PC-9 (cell line): ENCODE measurements at regions not wholly inside any gene's neighbourhood (a gene's known extent, or its start where the extent isn't known, plus 50 kb on each side); places are given as distances from the start of the nearest gene placed in this dataset.
A peak's percentile ranks its signal among the peaks of the same experiment; 100 is the strongest.

ENCODE experiments used
- BruUV-seq: library from RNA; stranded (reverse); fragments of 400-500 nt; replicated peaks from 2 replicates; lab custom pipeline; 2021; lab: Mats Ljungman, UMichigan
- CTCF ChIA-PET: fragments of 300-600 bp; sonication (Branson Sonifier 250); formaldehyde crosslinking; loops from one replicate; lab custom pipeline; 2022; ENCODE audit warnings: antibody characterized with exemption; lab: Charles Lee
- POLR2A ChIA-PET: fragments of 300-600 bp; sonication (Branson Sonifier 250); formaldehyde crosslinking; loops from one replicate; lab custom pipeline; 2022; ENCODE audit warnings: antibody characterized with exemption; ENCODE audit not compliant: unreplicated experiment; lab: Charles Lee
- DNase-seq, 2 experiments: peaks; one replicate each; pipeline versions ENCODE4 v3.0.0 to v3.0.0-alpha.2; 2015 to 2022; ENCODE audit warnings: mixed read lengths in 1 of 2
- H2AFZ ChIP-seq: fragments of 200-600 bp; sonication (generic); 2 replicates; pipeline ENCODE4 v1.8.1; 2017; ENCODE audit warnings: antibody characterized with exemption
- H3F3A ChIP-seq: fragments of 200-600 bp; sonication (generic); 2 replicates; pipeline ENCODE4 v1.8.1; 2017; ENCODE audit warnings: antibody characterized with exemption, mild to moderate bottlenecking, low read depth; ENCODE audit not compliant: insufficient read depth
- H3K27ac ChIP-seq: fragments of 200-600 bp; sonication (generic); 2 replicates; pipeline ENCODE4 v1.6.1; 2016; ENCODE audit warnings: mixed run types
- H3K27me3 ChIP-seq: fragments of 200-600 bp; sonication (generic); 2 replicates; pipeline ENCODE4 v1.6.1; 2016; ENCODE audit warnings: low read depth, mixed run types; ENCODE audit not compliant: insufficient read depth
- H3K36me3 ChIP-seq: fragments of 200-600 bp; sonication (generic); 2 replicates; pipeline ENCODE4 v1.6.1; 2016; ENCODE audit warnings: low read depth, mixed run types
- H3K4me1 ChIP-seq: fragments of 200-600 bp; sonication (generic); replicated peaks from 2 replicates; pipeline ENCODE4 v1.6.1; 2016; ENCODE audit warnings: mixed run types; ENCODE audit not compliant: insufficient read depth
- H3K4me2 ChIP-seq: fragments of 200-600 bp; sonication (generic); 2 replicates; pipeline ENCODE4 v1.6.1; 2017; ENCODE audit warnings: mixed run types
- H3K4me3 ChIP-seq: fragments of 200-600 bp; sonication (generic); 2 replicates; pipeline ENCODE4 v1.6.1; 2016; ENCODE audit warnings: mixed run types
- H3K79me2 ChIP-seq: fragments of 200-600 bp; sonication (generic); 2 replicates; pipeline ENCODE4 v1.6.1; 2017; ENCODE audit warnings: low read depth, mixed run types
- H3K9me2 ChIP-seq: fragments of 200-600 bp; sonication (generic); 2 replicates; pipeline ENCODE4 v1.8.1; 2017; ENCODE audit warnings: mild to moderate bottlenecking; ENCODE audit not compliant: insufficient read depth
- H3K9me3 ChIP-seq: fragments of 200-600 bp; sonication (generic); 2 replicates; pipeline ENCODE4 v1.8.1; 2016; ENCODE audit warnings: low read depth; ENCODE audit not compliant: insufficient read depth
- H4K20me1 ChIP-seq: fragments of 200-600 bp; sonication (generic); 2 replicates; pipeline ENCODE4 v1.8.1; 2017; ENCODE audit not compliant: insufficient read depth
- CTCF ChIP-seq: fragments of 200-600 bp; sonication (generic); conservative IDR thresholded peaks from 2 replicates; pipeline ENCODE4 v1.6.1; 2017; ENCODE audit warnings: mixed run types, antibody characterized with exemption, mild to moderate bottlenecking, moderate library complexity
- EZH2 ChIP-seq: fragments of 200-600 bp; sonication (generic); IDR thresholded peaks from 2 replicates; pipeline ENCODE4 v1.8.0; 2017; ENCODE audit warnings: antibody characterized with exemption, low read depth
- intact Hi-C: fragments of 100-400 bp; cut with micrococcal nuclease; formaldehyde crosslinking; loops from one replicate; pipeline ENCODE4 v1.10.0; 2022; ENCODE audit not compliant: unreplicated experiment

GRCh38 chr13:73169971-73170370 lies 111.2 kb downstream of the KLF5 start:
- Histone ChIP-seq H3K4me3 (no peak overlapping the region), H3K4me2 (no peak overlapping the region), H3K79me2 (no peaks in the 10 kb centered on the region), H3F3A (peaks cover 42% of the 10 kb centered on the region), H3K9me3 (no peaks in the 10 kb centered on the region), H3K36me3 (no peaks in the 10 kb centered on the region), H3K27ac (no peak overlapping the region), H3K27me3 (no peaks in the 10 kb centered on the region), H2AFZ (no peak overlapping the region), H3K4me1 (peaks cover 71% of the 10 kb centered on the region), H3K9me2 (no peaks in the 10 kb centered on the region), H4K20me1 (no peaks in the 10 kb centered on the region)
- no TSS peak for BruUV-seq
- CTCF ChIA-PET, result no interaction called here
- no peak for DNase-seq
- POLR2A ChIA-PET, result no interaction called here
- intact Hi-C loops, result loop anchor here (2.0 kb wide), 1 partner anchor 73 kb away; no protein-coding TSS in a partner anchor
- TF ChIP-seq CTCF, result no peak
- TF ChIP-seq EZH2, result no peak

GRCh38 chr13:73168953-73169401 lies 110.2 kb downstream of the KLF5 start:
- Histone ChIP-seq H3F3A (peaks cover 42% of the 10 kb centered on the region), H3K9me2 (no peaks in the 10 kb centered on the region), H2AFZ (no peak overlapping the region), H3K4me3 (no peak overlapping the region), H3K4me1 (peaks cover 65% of the 10 kb centered on the region), H3K79me2 (no peaks in the 10 kb centered on the region), H3K27me3 (no peaks in the 10 kb centered on the region), H3K9me3 (no peaks in the 10 kb centered on the region), H3K27ac (no peak overlapping the region), H3K36me3 (no peaks in the 10 kb centered on the region), H4K20me1 (no peaks in the 10 kb centered on the region), H3K4me2 (no peak overlapping the region)
- no TSS peak for BruUV-seq
- intact Hi-C loops, result loop anchor here (2.0 kb wide), 1 partner anchor 72 kb away; no protein-coding TSS in a partner anchor
- POLR2A ChIA-PET, result no interaction called here
- DNase-seq, result peak in 1 of 2 experiments; percentile 44
- TF ChIP-seq CTCF (no peak), EZH2 (no peak)
- CTCF ChIA-PET, result no interaction called here

GRCh38 chr13:73168226-73168952 lies 109.6 kb downstream of the KLF5 start:
- BruUV-seq, result no TSS peak

More at GRCh38 chr13:73168226-73168952, 109.6 kb downstream of the KLF5 start:
- Histone ChIP-seq H3K4me3 (no peak overlapping the region), H3K79me2 (no peaks in the 10 kb centered on the region), H3F3A (peaks cover 42% of the 10 kb centered on the region), H2AFZ (no peak overlapping the region), H3K4me1 (peaks cover 65% of the 10 kb centered on the region), H3K27ac (0 out of 2 replicates have a peak overlapping the region, but pooled peaks have one; percentile 70), H3K9me3 (no peaks in the 10 kb centered on the region), H3K27me3 (no peaks in the 10 kb centered on the region), H4K20me1 (no peaks in the 10 kb centered on the region), H3K36me3 (no peaks in the 10 kb centered on the region), H3K9me2 (no peaks in the 10 kb centered on the region), H3K4me2 (no peak overlapping the region)
- CTCF ChIA-PET, result interaction anchor here (0.6 to 0.8 kb wide), 3 partner anchors 42 to 325 kb away, joined by 5 to 8 read pairs (median 6); partner anchors contain the start of gene KLF5
- POLR2A ChIA-PET, result no interaction called here
- no peak for TF ChIP-seq CTCF
- no peak for TF ChIP-seq EZH2
- no peak for DNase-seq
- intact Hi-C loops, result loop anchor here (2.0 kb wide), 1 partner anchor 72 kb away; no protein-coding TSS in a partner anchor
